GM23338 (cell line): ENCODE measurements at regions not wholly inside any gene's neighbourhood (a gene's known extent, or its start where the extent isn't known, plus 50 kb on each side); places are given as distances from the start of the nearest gene placed in this dataset.

ENCODE experiments used
- CREB1 ChIP-seq: fragments of 250-450 bp; sonication (Bioruptor Pico); IDR thresholded peaks from 2 replicates; pipeline ENCODE4 v1.5.0; 2020; ENCODE audit warnings: low read depth, mild to moderate bottlenecking, moderate library complexity
- CTCF ChIP-seq, 2 experiments: fragments of 200-600 bp in 1 of 2; sonication (generic) in 1 of 2; conservative IDR thresholded peaks; 2 replicates each; pipeline versions ENCODE4 v1.5.1 to v1.6.1; 2016 to 2017; ENCODE audit warnings: antibody characterized with exemption in 2 of 2, low read depth in 2 of 2, mild to moderate bottlenecking in 2 of 2, moderate library complexity in 1 of 2
- ETS1 ChIP-seq: IDR thresholded peaks from 2 replicates; pipeline ENCODE4 v1.6.1; 2016; ENCODE audit warnings: antibody characterized with exemption
- EZH2phosphoT487 ChIP-seq: fragments of 200-600 bp; sonication (generic); IDR thresholded peaks from one replicate; pipeline ENCODE4 v1.8.1; 2018; ENCODE audit warnings: antibody characterized with exemption; ENCODE audit not compliant: unreplicated experiment
- POLR2AphosphoS5 ChIP-seq: IDR thresholded peaks from 2 replicates; pipeline ENCODE4 v1.6.1; 2016; ENCODE audit warnings: antibody characterized with exemption, low read depth
- REST ChIP-seq: IDR thresholded peaks from one replicate; pipeline ENCODE4 v1.6.1; 2018; ENCODE audit warnings: antibody characterized with exemption; ENCODE audit not compliant: unreplicated experiment

- TF ChIP-seq CTCF (conservative IDR thresholded peaks at IDR 0.05; ENCODE audit: low read depth in 2 of 2) (no peak), POLR2AphosphoS5 (no peak), EZH2phosphoT487 (no peak), CREB1 (CRISPR knock-in tag) (no peak), REST (no peak), ETS1 (no peak)
These were observed 507.1 kb downstream of the TLE4 start for GRCh38 chr9:80078826-80079225.
